ENCODE measurements at regions not wholly inside any gene's neighbourhood (a gene's known extent, or its start where the extent isn't known, plus 50 kb on each side); places are given as distances from the start of the nearest gene placed in this dataset.

DNA sequence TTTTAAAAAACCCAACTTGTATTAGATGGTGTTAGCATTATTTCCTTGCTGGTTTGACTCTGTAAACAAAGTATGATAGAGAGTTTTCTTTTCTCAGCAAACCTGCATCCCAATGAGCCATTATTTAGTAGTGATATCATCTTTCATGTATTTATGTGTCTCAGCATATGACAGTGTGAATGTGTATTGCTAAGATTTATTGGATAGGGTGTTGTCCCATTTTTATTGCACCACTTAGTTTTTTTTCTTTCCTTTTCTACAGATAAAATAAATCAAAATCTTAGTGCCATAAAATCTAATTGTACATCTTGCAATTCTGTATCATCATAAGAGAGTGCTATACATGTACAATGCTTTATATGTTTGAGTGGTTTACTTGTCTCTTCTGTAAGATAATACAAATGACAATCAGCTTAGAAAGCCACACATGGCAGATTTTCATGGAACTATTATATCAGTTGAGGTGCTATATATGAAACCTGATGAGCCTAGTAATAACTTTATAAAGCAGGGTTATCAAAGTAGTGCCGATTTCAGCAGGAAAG, 149.2 kb upstream of the CYLC2 start:
- H3K27me3 ChIP-seq (replicated peaks in 1 of 4; ENCODE audit: control insufficient read depth in 3 of 4, extremely low read depth in 1 of 4, insufficient read depth in 3 of 4, low read length in 3 of 4), result no peaks in the 10 kb centered on the region
- H3K79me1 ChIP-seq (ENCODE audit: low read depth, low read length), result no peaks in the 10 kb centered on the region
- no peak overlapping the region for H2BK12ac ChIP-seq (ENCODE audit: low read depth, low read length)
- no peak overlapping the region for H3K4me2 ChIP-seq (ENCODE audit: insufficient read depth in 1 of 2, low read depth in 2 of 2, low read length in 2 of 2)
- 81% methylated on average over 1 of the region's 1 CpG; no CpG with 5 or more reads in 1 of the 2 experiments for WGBS, 2 experiments (ENCODE audit: extremely low coverage in 1 of 2, insufficient coverage in 1 of 2, insufficient read length in 1 of 2, insufficient replicate concordance in 2 of 2, low coverage in 1 of 2, low lambda C conversion rate in 2 of 2, missing lambda C conversion rate in 1 of 2)
- no peak overlapping the region for H2BK5ac ChIP-seq (ENCODE audit: low read depth, low read length)
- no peak overlapping the region for H3K14ac ChIP-seq (ENCODE audit: insufficient read length)
- no peak overlapping the region for H2BK20ac ChIP-seq (ENCODE audit: low read length)
- no peaks in the 10 kb centered on the region for H3K36me3 ChIP-seq (ENCODE audit: control insufficient read depth in 2 of 4, insufficient read depth in 4 of 4, low read length in 3 of 4)
- CTCF ChIA-PET (ENCODE audit: partially characterized antibody), result no interaction called here
- H3K56ac ChIP-seq (replicated peaks; ENCODE audit: insufficient read length, low read depth, low read length), result no peak overlapping the region
- no peaks in the 10 kb centered on the region for H3K9me3 ChIP-seq (ENCODE audit: insufficient read depth in 2 of 2, low read depth in 1 of 2, low read length in 1 of 2)
- H3K4ac ChIP-seq (replicated peaks; ENCODE audit: insufficient read length, low read depth, low read length), result no peak overlapping the region
- no peak overlapping the region for H4K5ac ChIP-seq (ENCODE audit: insufficient read length, low read depth, low read length)
- H2BK15ac ChIP-seq (ENCODE audit: low read length), result no peak overlapping the region
- H4K20me1 ChIP-seq (replicated peaks in 1 of 2; ENCODE audit: control insufficient read depth in 1 of 2, insufficient read depth in 2 of 2, low read length in 2 of 2), result no peaks in the 10 kb centered on the region
- no peak overlapping the region for H3K4me3 ChIP-seq (ENCODE audit: extremely low read depth in 1 of 4, insufficient read depth in 2 of 4, low read depth in 3 of 4, low read length in 4 of 4)
- no peaks in the 10 kb centered on the region for H3K79me2 ChIP-seq (ENCODE audit: control insufficient read depth in 1 of 2, insufficient read depth in 2 of 2, low read length in 2 of 2)
- H4K91ac ChIP-seq (replicated peaks; ENCODE audit: insufficient read length, low read length), result no peak overlapping the region
- H4K8ac ChIP-seq (ENCODE audit: extremely low read depth, insufficient read depth, low read length), result no peak overlapping the region
- no peaks in the 10 kb centered on the region for H3K4me1 ChIP-seq (replicated peaks in 1 of 4; ENCODE audit: control insufficient read depth in 3 of 4, insufficient read depth in 4 of 4, low read length in 3 of 4)
- no peak overlapping the region for H2AFZ ChIP-seq (ENCODE audit: low read length)
- H3K23me2 ChIP-seq (ENCODE audit: low read depth, low read length), result no peaks in the 10 kb centered on the region
- no peak overlapping the region for H2BK120ac ChIP-seq (replicated peaks; ENCODE audit: low read depth, low read length)
- no peak overlapping the region for H3K27ac ChIP-seq (ENCODE audit: low read depth, low read length)
- no peak overlapping the region for H3K9ac ChIP-seq (replicated peaks in 1 of 4; ENCODE audit: extremely low read depth in 1 of 4, low read depth in 3 of 4, low read length in 3 of 4)
- H3K18ac ChIP-seq (ENCODE audit: extremely low read depth, low read length), result no peak overlapping the region
- DNase-seq (ENCODE audit: low read depth in 1 of 2, low spot score in 2 of 2) (no peak), FAIRE-seq (no peak)
- H2AK5ac ChIP-seq (ENCODE audit: low read depth, low read length), result no peak overlapping the region
- POLR2A ChIA-PET (ENCODE audit: partially characterized antibody), result no interaction called here
- no peak overlapping the region for H3K23ac ChIP-seq (ENCODE audit: insufficient read length)
- no peak for TF ChIP-seq POU5F1 (IDR thresholded peaks at IDR 0.05; ENCODE audit: low read depth, low read length)
- TF ChIP-seq PHF8 (conservative IDR thresholded peaks at IDR 0.05; ENCODE audit: low read depth, low read length), result no peak
- no peak for TF ChIP-seq JUND (IDR thresholded peaks at IDR 0.05; ENCODE audit: low read length)
- TF ChIP-seq TCF12 (IDR thresholded peaks at IDR 0.05; ENCODE audit: low read depth, low read length), result no peak
- TF ChIP-seq TAF1 (IDR thresholded peaks at IDR 0.05; ENCODE audit: low read depth, low read length), result no peak
- TF ChIP-seq, protein P1, sequence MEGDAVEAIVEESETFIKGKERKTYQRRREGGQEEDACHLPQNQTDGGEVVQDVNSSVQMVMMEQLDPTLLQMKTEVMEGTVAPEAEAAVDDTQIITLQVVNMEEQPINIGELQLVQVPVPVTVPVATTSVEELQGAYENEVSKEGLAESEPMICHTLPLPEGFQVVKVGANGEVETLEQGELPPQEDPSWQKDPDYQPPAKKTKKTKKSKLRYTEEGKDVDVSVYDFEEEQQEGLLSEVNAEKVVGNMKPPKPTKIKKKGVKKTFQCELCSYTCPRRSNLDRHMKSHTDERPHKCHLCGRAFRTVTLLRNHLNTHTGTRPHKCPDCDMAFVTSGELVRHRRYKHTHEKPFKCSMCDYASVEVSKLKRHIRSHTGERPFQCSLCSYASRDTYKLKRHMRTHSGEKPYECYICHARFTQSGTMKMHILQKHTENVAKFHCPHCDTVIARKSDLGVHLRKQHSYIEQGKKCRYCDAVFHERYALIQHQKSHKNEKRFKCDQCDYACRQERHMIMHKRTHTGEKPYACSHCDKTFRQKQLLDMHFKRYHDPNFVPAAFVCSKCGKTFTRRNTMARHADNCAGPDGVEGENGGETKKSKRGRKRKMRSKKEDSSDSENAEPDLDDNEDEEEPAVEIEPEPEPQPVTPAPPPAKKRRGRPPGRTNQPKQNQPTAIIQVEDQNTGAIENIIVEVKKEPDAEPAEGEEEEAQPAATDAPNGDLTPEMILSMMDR (IDR thresholded peaks at IDR 0.05; ENCODE audit: control extremely low read depth in 1 of 3, insufficient read depth in 1 of 3, low read depth in 1 of 3, low read length in 3 of 3), result no peak
- TF ChIP-seq CEBPB (IDR thresholded peaks at IDR 0.05; ENCODE audit: low read depth, low read length), result no peak
- TF ChIP-seq EZH2 (IDR thresholded peaks at IDR 0.05; ENCODE audit: low read depth, low read length, severe bottlenecking), result no peak
- TF ChIP-seq, protein P2, sequence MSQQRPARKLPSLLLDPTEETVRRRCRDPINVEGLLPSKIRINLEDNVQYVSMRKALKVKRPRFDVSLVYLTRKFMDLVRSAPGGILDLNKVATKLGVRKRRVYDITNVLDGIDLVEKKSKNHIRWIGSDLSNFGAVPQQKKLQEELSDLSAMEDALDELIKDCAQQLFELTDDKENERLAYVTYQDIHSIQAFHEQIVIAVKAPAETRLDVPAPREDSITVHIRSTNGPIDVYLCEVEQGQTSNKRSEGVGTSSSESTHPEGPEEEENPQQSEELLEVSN (IDR thresholded peaks at IDR 0.05), result no peak
- no peak for TF ChIP-seq SAP30 (IDR thresholded peaks at IDR 0.05; ENCODE audit: insufficient read depth, insufficient replicate concordance, low read length)
- no peak for TF ChIP-seq KDM1A (IDR thresholded peaks at IDR 0.05; ENCODE audit: borderline replicate concordance, low read length)
- TF ChIP-seq SP4 (IDR thresholded peaks at IDR 0.05; ENCODE audit: low read length), result no peak

Data from H1 (cell line).